Mesendoderm (in vitro differentiated cells): ENCODE measurements at regions not wholly inside any gene's neighbourhood (a gene's known extent, or its start where the extent isn't known, plus 50 kb on each side); places are given as distances from the start of the nearest gene placed in this dataset.
A peak's percentile ranks its signal among the peaks of the same experiment; 100 is the strongest.

ENCODE experiments used
- DNase-seq: peaks from one replicate; pipeline ENCODE4 v3.0.0; 2013
- H2AK5ac ChIP-seq: 2 replicates; pipeline ENCODE4 v1.6.1; 2013; ENCODE audit warnings: low read length, inconsistent platforms
- H2BK120ac ChIP-seq: 2 replicates; pipeline ENCODE4 v1.6.1; 2013; ENCODE audit warnings: low read depth, mild to moderate bottlenecking, low read length, moderate library complexity, mixed read lengths
- H2BK15ac ChIP-seq: replicated peaks from 2 replicates; pipeline ENCODE4 v1.6.1; 2013; ENCODE audit warnings: low read depth, mild to moderate bottlenecking, moderate library complexity
- H2BK5ac ChIP-seq: 2 replicates; pipeline ENCODE4 v1.6.1; 2013; ENCODE audit warnings: low read length, inconsistent platforms
- H3K18ac ChIP-seq: 2 replicates; pipeline ENCODE4 v1.6.1; 2013; ENCODE audit warnings: mild to moderate bottlenecking, low read length, mixed read lengths
- H3K23ac ChIP-seq: one replicate; pipeline ENCODE4 v1.6.1; 2013; ENCODE audit warnings: low read length
- H3K27ac ChIP-seq: 2 replicates; pipeline ENCODE4 v1.5.1; 2013; ENCODE audit warnings: low read depth, mild to moderate bottlenecking, inconsistent platforms, low read length, moderate library complexity
- H3K27me3 ChIP-seq: 2 replicates; pipeline ENCODE4 v1.6.1; 2013; ENCODE audit warnings: low read length, control low read depth, mild to moderate bottlenecking, inconsistent platforms; ENCODE audit not compliant: insufficient read depth, poor library complexity
- H3K36me3 ChIP-seq: 2 replicates; pipeline ENCODE4 v1.6.1; 2013; ENCODE audit warnings: low read length, inconsistent platforms; ENCODE audit not compliant: control insufficient read depth, insufficient read depth
- H3K4ac ChIP-seq: one replicate; pipeline ENCODE4 v1.6.1; 2013; ENCODE audit warnings: low read depth, mild to moderate bottlenecking, low read length, moderate library complexity
- H3K4me1 ChIP-seq: 2 replicates; pipeline ENCODE4 v1.6.1; 2013; ENCODE audit warnings: low read depth, low read length, inconsistent platforms; ENCODE audit not compliant: control insufficient read depth
- H3K4me2 ChIP-seq: 2 replicates; pipeline ENCODE4 v1.6.1; 2013; ENCODE audit warnings: low read length
- H3K4me3 ChIP-seq: 2 replicates; pipeline ENCODE4 v1.5.1; 2013; ENCODE audit warnings: mild to moderate bottlenecking, low read length
- H3K56ac ChIP-seq: one replicate; pipeline ENCODE4 v1.6.1; 2013; ENCODE audit warnings: low read length
- H3K79me1 ChIP-seq: 2 replicates; pipeline ENCODE4 v1.6.1; 2013; ENCODE audit warnings: low read length, inconsistent platforms
- H3K79me2 ChIP-seq: 2 replicates; pipeline ENCODE4 v1.6.1; 2013; ENCODE audit warnings: mild to moderate bottlenecking, low read length; ENCODE audit not compliant: control insufficient read depth, insufficient read depth
- H3K9ac ChIP-seq: 2 replicates; pipeline ENCODE4 v1.6.1; 2013; ENCODE audit warnings: low read length, inconsistent platforms
- H4K5ac ChIP-seq: one replicate; pipeline ENCODE4 v1.6.1; 2013; ENCODE audit warnings: low read length
- H4K8ac ChIP-seq: one replicate; pipeline ENCODE4 v1.6.1; 2013; ENCODE audit warnings: low read depth, mild to moderate bottlenecking, control low read depth, low read length, moderate library complexity
- WGBS: extraction: QIAGEN DNeasy Blood & Tissue Kit; methylation state at CpG from one replicate; pipeline ENCODE4 v1.1.7; 2013; ENCODE audit warnings: low lambda C conversion rate, missing lambda C conversion rate; ENCODE audit not compliant: insufficient coverage; ENCODE audit errors: extremely low coverage; 5-methylcytosine and 5-hydroxymethylcytosine counted together

GRCh38 chr14:76708771-76709170 is 52.5 kb upstream of the VASH1 start:
- H3K23ac ChIP-seq = no peak overlapping the region
- H3K4me2 ChIP-seq = no peak overlapping the region
- no peaks in the 10 kb centered on the region for H3K36me3 ChIP-seq
- no CpG with 5 or more reads among the region's 8 CpGs for WGBS
- no peak overlapping the region for H2BK15ac ChIP-seq
- H2AK5ac ChIP-seq = no peak overlapping the region
- no peak overlapping the region for H3K4ac ChIP-seq
- H2BK5ac ChIP-seq = no peak overlapping the region
- no peaks in the 10 kb centered on the region for H3K27me3 ChIP-seq
- no peaks in the 10 kb centered on the region for H3K79me1 ChIP-seq
- no peak overlapping the region for H3K9ac ChIP-seq
- no peaks in the 10 kb centered on the region for H3K4me1 ChIP-seq
- H3K27ac ChIP-seq = no peak overlapping the region
- no peak for DNase-seq
- H3K56ac ChIP-seq = no peak overlapping the region
- H4K5ac ChIP-seq = no peak overlapping the region
- no peak overlapping the region for H2BK120ac ChIP-seq
- no peak overlapping the region for H4K8ac ChIP-seq
- no peak overlapping the region for H3K18ac ChIP-seq
- H3K79me2 ChIP-seq = no peaks in the 10 kb centered on the region
- H3K4me3 ChIP-seq = no peak overlapping the region

- no peak overlapping the region for H4K5ac ChIP-seq
- DNase-seq = peak; percentile 51
- H3K4me2 ChIP-seq = no peak overlapping the region
- H3K9ac ChIP-seq = no peak overlapping the region
- H4K8ac ChIP-seq = no peak overlapping the region
- H2BK120ac ChIP-seq = no peak overlapping the region
- H3K4me1 ChIP-seq = no peaks in the 10 kb centered on the region
- no peak overlapping the region for H3K18ac ChIP-seq
- no peaks in the 10 kb centered on the region for H3K79me2 ChIP-seq
- no peaks in the 10 kb centered on the region for H3K27me3 ChIP-seq
- H3K36me3 ChIP-seq = no peaks in the 10 kb centered on the region
- no peaks in the 10 kb centered on the region for H3K79me1 ChIP-seq
- no peak overlapping the region for H2BK5ac ChIP-seq
- peak overlapping the region; percentile 49 for H3K56ac ChIP-seq
- no peak overlapping the region for H2AK5ac ChIP-seq
- H2BK15ac ChIP-seq = no peak overlapping the region
- no peak overlapping the region for H3K23ac ChIP-seq
- WGBS = no CpG with 5 or more reads among the region's 13 CpGs
- no peak overlapping the region for H3K27ac ChIP-seq
- H3K4ac ChIP-seq = no peak overlapping the region
- H3K4me3 ChIP-seq = no peak overlapping the region
Measured at GRCh38 chr14:76710056-76711010, 50.9 kb upstream of the VASH1 start.
